GM12878 (cell line): ENCODE measurements at regions not wholly inside any gene's neighbourhood (a gene's known extent, or its start where the extent isn't known, plus 50 kb on each side); places are given as distances from the start of the nearest gene placed in this dataset.

Experiments
- ATAC-seq: fragments of 200-7000 bp; cut with Tn5 transposase; 3 replicates; pipeline ENCODE4 v1.9.1; 2020; ENCODE audit warnings: mild to moderate bottlenecking, moderate library complexity
- BruUV-seq: library from RNA; stranded (reverse); fragments of 400-500 nt; replicated peaks from 2 replicates; lab custom pipeline; 2021; lab: Mats Ljungman, UMichigan
- CTCF ChIA-PET: fragments of 300-600 bp; sonication (Branson Sonifier 250); formaldehyde crosslinking; extraction: SDS; loops from one replicate; lab custom pipeline; 2021; ENCODE audit warnings: inconsistent platforms; lab: Yijun Ruan, JAX
- POLR2A ChIA-PET: fragments of 350-600 bp; formaldehyde crosslinking; extraction: SDS; loops from one replicate; lab custom pipeline; 2021; ENCODE audit warnings: inconsistent platforms; lab: Charles Lee
- RAD21 ChIA-PET: fragments of 300-600 bp; sonication (Branson Sonifier 250); formaldehyde crosslinking; loops from one replicate; lab custom pipeline; 2023; ENCODE audit warnings: antibody characterized with exemption; ENCODE audit not compliant: unreplicated experiment; lab: Charles Lee
- SMC1A ChIA-PET: fragments of 300-600 bp; sonication (Branson Sonifier 250); formaldehyde crosslinking; loops from one replicate; lab custom pipeline; 2023; ENCODE audit not compliant: unreplicated experiment, uncharacterized antibody; lab: Charles Lee
- DNase-seq: peaks from one replicate; pipeline ENCODE4 v3.0.0-alpha.2; 2011; ENCODE audit warnings: low read depth, low spot score
- FAIRE-seq: peaks from 3 replicates; lab custom pipeline; 2011; peaks lifted over from hg19 to GRCh38; lab: Jason Lieb, UNC
- H2AFZ ChIP-seq: 2 replicates; pipeline ENCODE4 v1.6.0; 2011; ENCODE audit warnings: low read depth, low read length, control low read depth; ENCODE audit not compliant: control insufficient read depth
- H3K27ac ChIP-seq: 2 replicates; pipeline ENCODE4 v1.5.1; 2011; ENCODE audit warnings: control low read depth; ENCODE audit not compliant: control insufficient read depth, insufficient read depth
- H3K27me3 ChIP-seq, 2 experiments: replicated peaks in 1 of 2; 2 replicates each; pipeline versions ENCODE4 v1.6.0 to v1.6.1; 2011; ENCODE audit warnings: low read length in 1 of 2; ENCODE audit not compliant: control insufficient read depth in 2 of 2, insufficient read depth in 2 of 2
- H3K36me3 ChIP-seq, 2 experiments: 2 replicates each; pipeline ENCODE4 v1.5.1; 2011; ENCODE audit warnings: low read length in 1 of 2; ENCODE audit not compliant: control insufficient read depth in 2 of 2, insufficient read depth in 2 of 2
- H3K4me1 ChIP-seq: 2 replicates; pipeline ENCODE4 v1.6.1; 2011; ENCODE audit warnings: mild to moderate bottlenecking, low read length, moderate library complexity, mixed read lengths; ENCODE audit not compliant: control insufficient read depth, insufficient read depth
- H3K4me2 ChIP-seq: 2 replicates; pipeline ENCODE4 v1.6.0; 2011; ENCODE audit warnings: control low read depth; ENCODE audit not compliant: control insufficient read depth, insufficient read depth
- H3K4me3 ChIP-seq: fragments of 200-600 bp; sonication (generic); 2 replicates; pipeline ENCODE4 v1.5.1; 2016
- H3K79me2 ChIP-seq: 2 replicates; pipeline ENCODE4 v1.6.0; 2011; ENCODE audit warnings: low read length; ENCODE audit not compliant: control insufficient read depth, insufficient read depth
- H3K9ac ChIP-seq: 2 replicates; pipeline ENCODE4 v1.8.0; 2011; ENCODE audit warnings: low read length, control low read depth, mixed read lengths; ENCODE audit not compliant: control insufficient read depth, insufficient read depth
- H3K9me3 ChIP-seq: replicated peaks from 3 replicates; pipeline ENCODE4 v1.5.1; 2011; ENCODE audit warnings: mild to moderate bottlenecking, low read length; ENCODE audit not compliant: control insufficient read depth, insufficient read depth
- H4K20me1 ChIP-seq: 2 replicates; pipeline ENCODE4 v1.6.0; 2011; ENCODE audit not compliant: control insufficient read depth, insufficient read depth
- E4F1 ChIP-seq: fragments of 450-650 bp; IDR thresholded peaks from 2 replicates; pipeline ENCODE4 v1.6.1; 2018; ENCODE audit warnings: borderline replicate concordance, mild to moderate bottlenecking; ENCODE audit not compliant: partially characterized antibody
- EED ChIP-seq: sonication (generic); IDR thresholded peaks from 2 replicates; pipeline ENCODE4 v1.6.1; 2016; ENCODE audit warnings: antibody characterized with exemption, low read depth
- ETV6 ChIP-seq, 2 experiments: fragments of 450-650 bp in 1 of 2; IDR thresholded peaks in 1 of 2; conservative IDR thresholded peaks in 1 of 2; 2 replicates each; pipeline ENCODE4 v1.6.1; 2014; ENCODE audit warnings: antibody characterized with exemption in 1 of 2, borderline replicate concordance in 1 of 2, low read depth in 1 of 2, mild to moderate bottlenecking in 1 of 2, moderate library complexity in 1 of 2
- RUNX3 ChIP-seq: IDR thresholded peaks from 2 replicates; pipeline ENCODE4 v1.6.1; 2012; ENCODE audit warnings: low read length, inconsistent platforms
- SKIL ChIP-seq: fragments of 450-650 bp; IDR thresholded peaks from 2 replicates; pipeline ENCODE4 v1.6.1; 2017; ENCODE audit warnings: mild to moderate bottlenecking, low read depth, inconsistent platforms; ENCODE audit not compliant: poor library complexity, severe bottlenecking
- YY1 ChIP-seq: IDR thresholded peaks from 2 replicates; pipeline ENCODE4 v1.6.1; 2011; ENCODE audit warnings: low read depth, mild to moderate bottlenecking, low read length
- ZBTB11 ChIP-seq: fragments of 450-650 bp; formaldehyde crosslinking; IDR thresholded peaks from 2 replicates; pipeline ENCODE4 v1.5.0; 2022; ENCODE audit warnings: mild to moderate bottlenecking, missing genetic modification characterization
- ZNF274 ChIP-seq: IDR thresholded peaks from one replicate; pipeline ENCODE4 v1.8.0; 2011; ENCODE audit not compliant: insufficient read length, insufficient read depth
- WGBS: methylation state at CpG from one replicate; pipeline ENCODE4 v1.1.6; 2016; ENCODE audit warnings: low lambda C conversion rate; ENCODE audit not compliant: insufficient replicate concordance, insufficient coverage; ENCODE audit errors: missing lambda C conversion rate; 5-methylcytosine and 5-hydroxymethylcytosine counted together
- in situ Hi-C: fragments of 300-500 bp; cut with MboI; formaldehyde crosslinking; loops from 9 replicates; pipeline ENCODE4 v1.14.3; 2018; ENCODE audit warnings: mixed read lengths
- intact Hi-C: fragments of 100-400 bp; cut with micrococcal nuclease; formaldehyde crosslinking; loops from one replicate; pipeline ENCODE4 v1.14.2; 2022; ENCODE audit not compliant: unreplicated experiment

- ATAC-seq (no peak), DNase-seq (no peak), FAIRE-seq (no peak)
- SMC1A ChIA-PET: no interaction called here
- Histone ChIP-seq H3K4me2 (no peak overlapping the region), H3K36me3 (no peaks in the 10 kb centered on the region), H2AFZ (no peak overlapping the region), H3K27ac (no peak overlapping the region), H3K79me2 (no peaks in the 10 kb centered on the region), H3K9ac (no peak overlapping the region), H3K4me3 (no peak overlapping the region), H3K27me3 (no peaks in the 10 kb centered on the region), H3K4me1 (no peaks in the 10 kb centered on the region), H3K9me3 (no peaks in the 10 kb centered on the region), H4K20me1 (no peaks in the 10 kb centered on the region)
- RAD21 ChIA-PET: no interaction called here
- CTCF ChIA-PET: no interaction called here
- 24% methylated on average over 3 of the region's 3 CpGs for WGBS
- in situ Hi-C loops (no loop called here), intact Hi-C loops (loop anchor here (10.0 kb wide), 1 partner anchor 496 kb away; no protein-coding TSS in a partner anchor)
- TF ChIP-seq EED: no peak
- POLR2A ChIA-PET: no interaction called here
- no TSS peak for BruUV-seq
Observed at GRCh38 chr3:87508921-87509320, 232.5 kb upstream of the POU1F1 start.

- ChIA-PET POLR2A (no interaction called here), SMC1A (no interaction called here), CTCF (no interaction called here), RAD21 (no interaction called here)
- Histone ChIP-seq H4K20me1 (no peaks in the 10 kb centered on the region), H3K4me1 (no peaks in the 10 kb centered on the region), H3K27me3 (no peaks in the 10 kb centered on the region), H3K4me3 (no peak overlapping the region), H2AFZ (no peak overlapping the region), H3K4me2 (no peak overlapping the region), H3K9ac (no peak overlapping the region), H3K36me3 (no peaks in the 10 kb centered on the region), H3K79me2 (no peaks in the 10 kb centered on the region), H3K27ac (no peak overlapping the region), H3K9me3 (no peaks in the 10 kb centered on the region)
- 0% methylated on average over 1 of the region's 1 CpG for WGBS
- BruUV-seq: no TSS peak
- in situ Hi-C loops (no loop called here), intact Hi-C loops (loop anchor here (10.0 kb wide), 1 partner anchor 497 kb away; no protein-coding TSS in a partner anchor)
- FAIRE-seq (no peak), DNase-seq (no peak), ATAC-seq (no peak)
- TF ChIP-seq ZBTB11 (CRISPR knock-in tag) (no peak), ETV6 (conservative IDR thresholded peaks at IDR 0.05 in 1 of 2, IDR thresholded peaks at IDR 0.05 in 1 of 2; ENCODE audit: borderline replicate concordance in 1 of 2, low read depth in 1 of 2) (no peak), ZNF274 (no peak), E4F1 (no peak), RUNX3 (no peak), SKIL (no peak), YY1 (no peak)
Observed at GRCh38 chr3:87507753-87508152, 231.4 kb upstream of the POU1F1 start.
